ENCODE measurements at regions not wholly inside any gene's neighbourhood (a gene's known extent, or its start where the extent isn't known, plus 50 kb on each side); places are given as distances from the start of the nearest gene placed in this dataset.
"Not testable (repeated sequence)": the region's sequence is repeated elsewhere in the genome, so short reads cannot be mapped to it uniquely, and the experiment has no call there.

- no peaks in the 10 kb centered on the region; the same call in 1 of the 2 replicates for H3K4me1 ChIP-seq (ENCODE audit: insufficient read depth, low read length)
- no peaks in the 10 kb centered on the region; the same call in 1 of the 2 replicates for H3K27me3 Mint-ChIP-seq (ENCODE audit: low read depth)
- H3T11ph ChIP-seq (ENCODE audit: low read length), result no peak overlapping the region
- H2AFZ ChIP-seq (ENCODE audit: low read length), result no peak overlapping the region
- H3K79me1 ChIP-seq (ENCODE audit: insufficient read depth, low read depth, low read length, poor library complexity, severe bottlenecking), result no peaks in the 10 kb centered on the region
- peaks cover 8 to 10% of the 10 kb centered on the region in 2 experiments; a peak in 3 of 5 replicates for H3K9me3 Mint-ChIP-seq
- H4K91ac ChIP-seq (ENCODE audit: insufficient read length, low read depth, low read length), result no peak overlapping the region
- H4K8ac ChIP-seq (replicated peaks; ENCODE audit: insufficient read length, low read depth, low read length), result no peak overlapping the region
- no peak overlapping the region for H2BK15ac ChIP-seq (ENCODE audit: low read depth, low read length)
- no peak overlapping the region for H2BK12ac ChIP-seq (ENCODE audit: insufficient read length, low read depth, low read length)
- H3K9me3 ChIP-seq (ENCODE audit: control insufficient read depth, low read depth, low read length), result no peaks in the 10 kb centered on the region
- H2AK5ac ChIP-seq (ENCODE audit: insufficient read length, low read length), result no peak overlapping the region
- no peak overlapping the region for H3K23ac ChIP-seq (ENCODE audit: insufficient read length, low read depth, low read length)
- no peak overlapping the region for H2BK5ac ChIP-seq (ENCODE audit: insufficient read length, low read length)
- no peak overlapping the region for H3K4me3 Mint-ChIP-seq
- H2BK120ac ChIP-seq (ENCODE audit: low read depth, low read length, poor library complexity, severe bottlenecking), result no peak overlapping the region
- no peak overlapping the region for H2BK20ac ChIP-seq (ENCODE audit: low read depth, low read length, poor library complexity, severe bottlenecking)
- WGBS (ENCODE audit: extremely low coverage, insufficient read length, low lambda C conversion rate), result no CpG with 5 or more reads among the region's 2 CpGs
- no peak overlapping the region for H3K56ac ChIP-seq (ENCODE audit: insufficient read length, low read depth, low read length)
- H3K27ac ChIP-seq (ENCODE audit: insufficient read length, low read depth, low read length), result no peak overlapping the region
- no peaks in the 10 kb centered on the region for H3K79me2 ChIP-seq (ENCODE audit: insufficient read depth, low read length)
- DNase-seq, result no peak
- no peak for TF ChIP-seq CTCF (conservative IDR thresholded peaks at IDR 0.05)
- peaks cover 0 to 7% (median 1%) of the 10 kb centered on the region in 3 experiments; a peak in 2 of 7 replicates for H3K36me3 Mint-ChIP-seq (ENCODE audit: insufficient read depth in 1 of 3, low read depth in 3 of 3)
- H3K23me2 ChIP-seq (ENCODE audit: insufficient read length, low read depth, low read length, poor library complexity, severe bottlenecking), result no peaks in the 10 kb centered on the region
- no peak overlapping the region for H3K4me2 ChIP-seq (ENCODE audit: insufficient read depth, insufficient read length, low read length)
- no peaks in the 10 kb centered on the region for H4K20me1 ChIP-seq (ENCODE audit: control insufficient read depth, insufficient read depth, insufficient read length)
- H3K27me3 ChIP-seq (ENCODE audit: insufficient read depth, low read length), result no peaks in the 10 kb centered on the region
- H3K4me1 Mint-ChIP-seq, result peaks cover 6 to 9% of the 10 kb centered on the region in 2 experiments
- H3K18ac ChIP-seq (ENCODE audit: insufficient read length, low read depth, low read length), result no peak overlapping the region
- no peak overlapping the region for H3K4ac ChIP-seq (ENCODE audit: low read depth, low read length)
- H3K14ac ChIP-seq (ENCODE audit: insufficient read depth, low read length), result no peak overlapping the region
- H3K9ac ChIP-seq (ENCODE audit: extremely low read depth, insufficient read length, low read length), result no peak overlapping the region
- no peak overlapping the region for H4K5ac ChIP-seq (ENCODE audit: insufficient read length, low read depth, low read length)
- no peak overlapping the region for H3K27ac Mint-ChIP-seq
Observed at GRCh38 chr20:12133553-12133952, 215.9 kb downstream of the BTBD3 start.

- H3K14ac ChIP-seq (ENCODE audit: insufficient read depth, low read length); H3T11ph ChIP-seq (ENCODE audit: low read length); H4K5ac ChIP-seq (ENCODE audit: insufficient read length, low read depth, low read length); H2BK120ac ChIP-seq (ENCODE audit: low read depth, low read length, poor library complexity, severe bottlenecking); H3K79me2 ChIP-seq (ENCODE audit: insufficient read depth, low read length); H3K4me1 ChIP-seq (ENCODE audit: insufficient read depth, low read length); H3K23me2 ChIP-seq (ENCODE audit: insufficient read length, low read depth, low read length, poor library complexity, severe bottlenecking); H4K91ac ChIP-seq (ENCODE audit: insufficient read length, low read depth, low read length); H3K9me3 ChIP-seq (ENCODE audit: control insufficient read depth, low read depth, low read length); H3K4ac ChIP-seq (ENCODE audit: low read depth, low read length); H3K27ac ChIP-seq (ENCODE audit: insufficient read length, low read depth, low read length); H3K4me3 Mint-ChIP-seq; H4K8ac ChIP-seq (replicated peaks; ENCODE audit: insufficient read length, low read depth, low read length); H3K36me3 Mint-ChIP-seq (ENCODE audit: insufficient read depth in 1 of 3, low read depth in 3 of 3); H3K56ac ChIP-seq (ENCODE audit: insufficient read length, low read depth, low read length); H2BK12ac ChIP-seq (ENCODE audit: insufficient read length, low read depth, low read length); H2AFZ ChIP-seq (ENCODE audit: low read length); H4K20me1 ChIP-seq (ENCODE audit: control insufficient read depth, insufficient read depth, insufficient read length); H2BK15ac ChIP-seq (ENCODE audit: low read depth, low read length); H3K18ac ChIP-seq (ENCODE audit: insufficient read length, low read depth, low read length); H2BK5ac ChIP-seq (ENCODE audit: insufficient read length, low read length); H2BK20ac ChIP-seq (ENCODE audit: low read depth, low read length, poor library complexity, severe bottlenecking); H3K4me1 Mint-ChIP-seq; H3K9ac ChIP-seq (ENCODE audit: extremely low read depth, insufficient read length, low read length); H2AK5ac ChIP-seq (ENCODE audit: insufficient read length, low read length); H3K27me3 ChIP-seq (ENCODE audit: insufficient read depth, low read length); H3K23ac ChIP-seq (ENCODE audit: insufficient read length, low read depth, low read length); H3K4me2 ChIP-seq (ENCODE audit: insufficient read depth, insufficient read length, low read length); H3K27ac Mint-ChIP-seq; H3K79me1 ChIP-seq (ENCODE audit: insufficient read depth, low read depth, low read length, poor library complexity, severe bottlenecking); H3K27me3 Mint-ChIP-seq (ENCODE audit: low read depth); DNase-seq: not testable (repeated sequence)
- H3K9me3 Mint-ChIP-seq, result peaks cover 3 to 11% of the 10 kb centered on the region in 2 experiments; a peak in 3 of 5 replicates
- no CpG with 5 or more reads among the region's 1 CpG for WGBS (ENCODE audit: extremely low coverage, insufficient read length, low lambda C conversion rate)
Observed at GRCh38 chr20:12145951-12146350, 228.3 kb downstream of the BTBD3 start.
